Adrenal gland (tissue), 9 donors: ENCODE measurements at regions not wholly inside any gene's neighbourhood (a gene's known extent, or its start where the extent isn't known, plus 50 kb on each side); places are given as distances from the start of the nearest gene placed in this dataset.

Source experiments
- DNase-seq, 7 donors: peaks; one replicate each; pipeline ENCODE4 v3.0.0-alpha.2; 2019 to 2020
- H3K27ac ChIP-seq, 5 donors: fragments of 200-600 bp; sonication (generic) in 4 of 5; 1 replicate in 3 of 5; 2 replicates in 2 of 5; pipeline versions ENCODE4 v1.5.1 to v1.8.0; 2016 to 2020; ENCODE audit warnings: mild to moderate bottlenecking in 1 of 5
- H3K27me3 ChIP-seq: fragments of 200-600 bp; 2 replicates; pipeline ENCODE4 v1.8.0; 2021
- H3K36me3 ChIP-seq, 2 donors: fragments of 200-600 bp; replicated peaks in 1 of 2; 1 replicate in 1 of 2; 2 replicates in 1 of 2; pipeline versions ENCODE4 v1.5.1 to v1.8.0; 2018 to 2022
- H3K4me1 ChIP-seq, 2 donors: fragments of 200-600 bp; replicated peaks in 1 of 2; 1 replicate in 1 of 2; 2 replicates in 1 of 2; pipeline versions ENCODE4 v1.5.1 to v1.8.0; 2018 to 2021
- H3K4me3 ChIP-seq, 4 donors: fragments of 200-600 bp; sonication (generic) in 3 of 4; one replicate each; pipeline ENCODE4 v1.5.1; 2016 to 2018
- H3K9me3 ChIP-seq, 3 donors: fragments of 200-600 bp; sonication (generic) in 1 of 3; replicated peaks in 1 of 3; 1 replicate in 2 of 3; 2 replicates in 1 of 3; pipeline versions ENCODE4 v1.5.1 to v1.8.0; 2016 to 2021
- POLR2A ChIP-seq, 2 donors: fragments of 450-650 bp; IDR thresholded peaks; one replicate each; pipeline ENCODE4 v1.6.1; 2017; ENCODE audit warnings: antibody characterized with exemption in 2 of 2, mild to moderate bottlenecking in 2 of 2, moderate library complexity in 1 of 2
- WGBS, 4 donors: extraction: QIAGEN DNeasy Blood & Tissue Kit in 2 of 4; methylation state at CpG; one replicate each; pipeline versions ENCODE4 v1.1.5 to v1.1.7; 2013 to 2017; 5-methylcytosine and 5-hydroxymethylcytosine counted together
- intact Hi-C, 2 donors: fragments of 100-400 bp; cut with DNase I; formaldehyde crosslinking; loops; one replicate each; pipeline versions ENCODE4 v1.14.1 to v1.15.0; 2022 to 2023
- TF ChIP-seq, protein P1 (sequence below), 6 experiments: fragments of 450-650 bp in 4 of 6; fragments of 200-600 bp in 2 of 6; sonication (generic) in 1 of 6; IDR thresholded peaks; 1 replicate in 5 of 6; 2 replicates in 1 of 6; pipeline versions ENCODE4 v1.5.1 to v1.8.0; 2016 to 2021; ENCODE audit warnings: antibody characterized with exemption in 6 of 6, mild to moderate bottlenecking in 2 of 6, moderate library complexity in 1 of 6
- donor health status: healthy with polysubstance abuse.
- donor health status: Bipolar disorder and iron deficiency.
- donor health status: DM: yes; HTN: yes; CAD: no.
- donor health status: DM: no; HTN: no; CAD: no.
- donor health status: DM: no; HTN: no; CAD: no.

DNA sequence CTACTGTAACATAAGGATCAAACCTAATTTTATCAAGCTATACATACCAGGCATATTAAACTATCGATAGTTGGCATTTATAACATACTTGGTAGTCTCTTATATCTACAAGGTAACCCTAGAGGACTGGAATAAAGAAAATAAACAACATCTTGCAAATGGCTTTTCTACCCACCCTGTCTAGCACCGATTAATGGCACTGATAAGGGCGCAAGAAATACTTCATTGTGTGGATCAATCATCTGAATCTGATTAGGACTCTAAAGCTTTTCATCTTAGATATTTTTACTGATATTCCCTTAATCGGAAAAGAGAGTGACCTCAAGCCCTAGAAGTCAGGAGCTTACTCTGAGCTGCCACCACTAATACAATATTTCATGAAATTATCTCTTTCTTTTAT is 1461.7 kb upstream of the PIK3C3 start:
- Histone ChIP-seq H3K27me3 (no peaks in the 10 kb centered on the region), H3K36me3 (no peaks in the 10 kb centered on the region), H3K27ac (no peak overlapping the region), H3K4me3 (no peak overlapping the region), H3K9me3 (no peaks in the 10 kb centered on the region), H3K4me1 (no peaks in the 10 kb centered on the region)
- DNase-seq: no peak
- TF ChIP-seq, protein P1, sequence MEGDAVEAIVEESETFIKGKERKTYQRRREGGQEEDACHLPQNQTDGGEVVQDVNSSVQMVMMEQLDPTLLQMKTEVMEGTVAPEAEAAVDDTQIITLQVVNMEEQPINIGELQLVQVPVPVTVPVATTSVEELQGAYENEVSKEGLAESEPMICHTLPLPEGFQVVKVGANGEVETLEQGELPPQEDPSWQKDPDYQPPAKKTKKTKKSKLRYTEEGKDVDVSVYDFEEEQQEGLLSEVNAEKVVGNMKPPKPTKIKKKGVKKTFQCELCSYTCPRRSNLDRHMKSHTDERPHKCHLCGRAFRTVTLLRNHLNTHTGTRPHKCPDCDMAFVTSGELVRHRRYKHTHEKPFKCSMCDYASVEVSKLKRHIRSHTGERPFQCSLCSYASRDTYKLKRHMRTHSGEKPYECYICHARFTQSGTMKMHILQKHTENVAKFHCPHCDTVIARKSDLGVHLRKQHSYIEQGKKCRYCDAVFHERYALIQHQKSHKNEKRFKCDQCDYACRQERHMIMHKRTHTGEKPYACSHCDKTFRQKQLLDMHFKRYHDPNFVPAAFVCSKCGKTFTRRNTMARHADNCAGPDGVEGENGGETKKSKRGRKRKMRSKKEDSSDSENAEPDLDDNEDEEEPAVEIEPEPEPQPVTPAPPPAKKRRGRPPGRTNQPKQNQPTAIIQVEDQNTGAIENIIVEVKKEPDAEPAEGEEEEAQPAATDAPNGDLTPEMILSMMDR (IDR thresholded peaks at IDR 0.05): no peak
- 25 to 81% (median 53%) methylated on average over 4 of the region's 4 CpGs for WGBS, 4 donors
- intact Hi-C loops: no loop called here

DNA sequence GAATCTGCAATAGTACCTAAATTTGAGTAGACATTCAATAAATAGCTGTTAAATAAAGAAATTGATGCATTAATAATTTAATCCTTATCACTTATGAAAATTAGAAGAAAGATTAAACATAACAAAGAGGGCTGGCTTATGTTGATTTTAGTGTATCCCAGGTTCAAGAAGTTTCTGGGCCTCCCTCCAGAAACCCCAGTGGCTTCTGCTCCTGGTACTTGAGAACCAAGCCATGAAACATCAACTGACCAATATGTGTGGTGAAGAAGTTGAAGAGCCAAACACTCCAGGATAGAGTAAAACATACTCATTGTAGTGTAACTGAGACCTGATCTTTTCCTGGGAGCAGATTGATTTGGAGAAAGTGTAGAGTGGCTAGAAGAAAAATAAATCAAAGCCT is 1465.7 kb upstream of the PIK3C3 start:
- no peaks in the 10 kb centered on the region for H3K4me1 ChIP-seq
- H3K27me3 ChIP-seq: no peaks in the 10 kb centered on the region
- no peaks in the 10 kb centered on the region for H3K36me3 ChIP-seq
- H3K27ac ChIP-seq: no peak overlapping the region
- intact Hi-C loops: no loop called here
- no peak for TF ChIP-seq POLR2A (IDR thresholded peaks at IDR 0.05)
- TF ChIP-seq, protein P1 (IDR thresholded peaks at IDR 0.05): no peak
- no peak overlapping the region for H3K4me3 ChIP-seq
- no peak for DNase-seq
- no peaks in the 10 kb centered on the region for H3K9me3 ChIP-seq

DNA sequence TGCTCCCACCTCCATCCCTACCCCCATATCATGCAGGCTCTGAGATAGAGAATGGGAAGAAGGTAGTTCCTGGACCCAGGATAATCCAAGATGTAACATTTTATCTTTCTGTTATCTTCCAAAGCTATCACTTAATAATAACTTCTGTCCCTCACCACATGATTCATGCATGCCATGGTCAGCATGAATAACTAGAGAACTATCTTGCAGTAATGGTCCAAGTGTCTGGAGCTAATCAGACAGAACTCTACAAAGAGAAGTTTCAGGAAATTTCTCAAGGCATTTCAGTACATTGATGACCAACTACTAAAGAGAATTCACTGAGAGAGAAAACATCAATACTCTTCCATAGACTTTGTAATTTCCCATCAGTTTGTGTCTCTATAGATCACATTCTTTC is 1469.7 kb upstream of the PIK3C3 start:
- no peaks in the 10 kb centered on the region for H3K9me3 ChIP-seq
- intact Hi-C loops: no loop called here
- TF ChIP-seq, protein P1 (IDR thresholded peaks at IDR 0.05): no peak
- TF ChIP-seq POLR2A (IDR thresholded peaks at IDR 0.05): no peak

DNA sequence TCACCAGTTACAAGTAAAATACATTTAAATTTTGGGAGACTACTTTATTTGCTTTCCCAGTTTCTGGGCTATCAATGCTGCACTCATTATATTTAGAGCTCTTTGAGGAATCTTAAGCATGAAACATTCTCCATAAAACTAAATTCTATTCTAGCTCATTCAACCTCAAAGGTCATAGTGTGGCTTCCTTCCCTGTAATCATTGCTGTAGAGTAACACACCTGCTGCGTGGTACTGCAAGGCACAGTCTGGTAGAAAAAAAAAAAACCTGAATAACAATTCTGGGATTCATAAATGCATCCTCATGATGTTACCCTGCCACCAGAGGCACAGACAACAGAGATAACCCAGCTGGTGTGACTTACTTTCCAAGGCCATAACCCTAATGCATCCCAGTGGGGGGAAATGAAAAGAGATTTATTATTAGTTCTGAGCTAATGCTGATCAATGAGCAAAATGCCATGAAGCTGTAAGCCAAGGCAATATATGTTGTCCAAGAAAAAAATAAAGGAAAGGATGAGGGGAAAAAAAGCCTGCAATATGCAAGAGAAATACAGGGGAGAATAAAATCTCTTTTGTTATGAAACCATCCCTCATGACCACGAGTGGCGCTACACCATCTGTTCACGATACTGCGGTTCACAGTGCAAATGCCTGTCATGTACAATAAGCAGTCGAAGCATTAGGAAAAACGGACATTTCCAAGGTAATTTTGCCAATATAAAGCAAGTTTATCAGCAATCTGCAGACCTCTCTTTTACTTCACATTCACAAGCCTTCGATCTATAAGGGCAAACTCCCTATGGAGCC is 1481.6 kb upstream of the PIK3C3 start:
- no peaks in the 10 kb centered on the region for H3K36me3 ChIP-seq
- no peak overlapping the region for H3K4me3 ChIP-seq
- H3K4me1 ChIP-seq: no peaks in the 10 kb centered on the region
- WGBS, 4 donors: 76 to 84% (median 78%) methylated on average over 8 of the region's 8 CpGs
- H3K27me3 ChIP-seq: no peaks in the 10 kb centered on the region
- TF ChIP-seq, protein P1 (IDR thresholded peaks at IDR 0.05): no peak
- TF ChIP-seq POLR2A (IDR thresholded peaks at IDR 0.05): no peak
- no peak overlapping the region for H3K27ac ChIP-seq
- H3K9me3 ChIP-seq: no peaks in the 10 kb centered on the region
- no peak for DNase-seq
- intact Hi-C loops: no loop called here

More for the DNA sequence above, 1469.7 kb upstream of the PIK3C3 start:
- Histone ChIP-seq H3K27me3 (no peaks in the 10 kb centered on the region), H3K4me3 (no peak overlapping the region), H3K4me1 (no peaks in the 10 kb centered on the region), H3K27ac (no peak overlapping the region), H3K36me3 (no peaks in the 10 kb centered on the region)
- no peak for DNase-seq
